ENCODE measurements at regions not wholly inside any gene's neighbourhood (a gene's known extent, or its start where the extent isn't known, plus 50 kb on each side); places are given as distances from the start of the nearest gene placed in this dataset.

DNA sequence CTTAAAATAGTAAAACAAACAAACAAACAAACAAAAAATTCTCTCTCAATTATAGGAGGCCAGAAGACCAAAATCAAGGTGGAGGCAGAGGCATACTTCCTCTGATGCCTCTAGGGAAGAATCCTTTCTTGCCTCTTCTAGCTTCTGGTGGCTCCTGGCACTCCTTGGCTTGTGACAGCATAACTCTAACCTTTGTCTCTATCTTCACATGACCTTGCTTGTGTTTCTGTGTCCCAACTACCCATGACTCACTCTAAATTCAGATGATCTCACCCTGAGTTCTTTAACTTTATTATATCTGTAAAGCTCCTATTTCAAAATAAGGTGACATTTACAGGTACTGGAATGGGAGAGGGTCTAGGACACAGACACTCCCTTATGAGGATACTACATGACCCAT is 88.3 kb upstream of the ANTXRL start:
- TF ChIP-seq CTCF (IDR thresholded peaks at IDR 0.05; ENCODE audit: low read depth, low read length) = no peak
- TF ChIP-seq EZH2phosphoT487 (IDR thresholded peaks at IDR 0.05; ENCODE audit: low read depth) = no peak
